Upper lobe of left lung (tissue), 4 donors: ENCODE measurements at regions not wholly inside any gene's neighbourhood (a gene's known extent, or its start where the extent isn't known, plus 50 kb on each side); places are given as distances from the start of the nearest gene placed in this dataset.

Experiments used
- CTCF ChIP-seq, 6 experiments: fragments of 450-650 bp in 4 of 6; fragments of 200-600 bp in 2 of 6; sonication (generic) in 2 of 6; IDR thresholded peaks; one replicate each; pipeline ENCODE4 v1.5.1; 2016 to 2019; ENCODE audit warnings: antibody characterized with exemption in 6 of 6
- POLR2A ChIP-seq, 4 donors: fragments of 450-650 bp; IDR thresholded peaks; one replicate each; pipeline ENCODE4 v1.5.1; 2016 to 2017; ENCODE audit warnings: antibody characterized with exemption in 4 of 4, mild to moderate bottlenecking in 2 of 4

- TF ChIP-seq POLR2A (IDR thresholded peaks at IDR 0.05) = no peak
- TF ChIP-seq CTCF (IDR thresholded peaks at IDR 0.05) = no peak
These were observed 1175.2 kb upstream of the DIAPH2 start for GRCh38 chrX:95509474-95509873.
